GM13976 (cell line): ENCODE measurements at regions not wholly inside any gene's neighbourhood (a gene's known extent, or its start where the extent isn't known, plus 50 kb on each side); places are given as distances from the start of the nearest gene placed in this dataset.

Experiments used
- DNase-seq: peaks from one replicate; pipeline ENCODE4 v3.0.0; 2012; ENCODE audit warnings: low spot score
- in situ Hi-C: fragments of 300-500 bp; cut with MboI; formaldehyde crosslinking; loops from one replicate; pipeline ENCODE4 v1.12.0; 2022; ENCODE audit warnings: low sequenced_read_pairs, mixed read lengths, inconsistent platforms; ENCODE audit not compliant: unreplicated experiment
- TF ChIP-seq, protein P1 (sequence below): IDR thresholded peaks from 2 replicates; pipeline ENCODE4 v1.5.1; 2012; ENCODE audit warnings: borderline replicate concordance, mild to moderate bottlenecking; ENCODE audit not compliant: insufficient read depth; ENCODE audit errors: extremely low read depth, missing control alignments, control extremely low read depth

DNA sequence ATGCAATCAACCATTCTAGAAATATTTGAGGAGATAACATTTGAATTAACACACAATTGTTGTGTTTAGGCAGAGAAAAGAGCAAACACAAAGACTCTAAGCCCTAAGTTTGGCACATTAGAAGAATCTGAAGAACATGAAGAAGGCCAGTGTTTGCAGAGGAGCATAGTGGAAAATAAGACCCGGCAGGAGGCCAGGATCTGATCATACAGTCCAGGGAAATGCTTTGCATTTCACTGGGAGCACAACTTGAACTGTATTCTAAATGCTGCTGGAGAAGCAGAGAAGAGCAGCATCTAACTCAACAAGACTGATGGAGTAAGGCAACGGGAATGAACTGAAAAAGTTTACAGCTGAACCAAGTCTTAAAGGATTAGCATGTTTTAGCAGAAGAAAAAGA, 463.4 kb downstream of the ZNF608 start:
- in situ Hi-C loops: no loop called here
- TF ChIP-seq, protein P1, sequence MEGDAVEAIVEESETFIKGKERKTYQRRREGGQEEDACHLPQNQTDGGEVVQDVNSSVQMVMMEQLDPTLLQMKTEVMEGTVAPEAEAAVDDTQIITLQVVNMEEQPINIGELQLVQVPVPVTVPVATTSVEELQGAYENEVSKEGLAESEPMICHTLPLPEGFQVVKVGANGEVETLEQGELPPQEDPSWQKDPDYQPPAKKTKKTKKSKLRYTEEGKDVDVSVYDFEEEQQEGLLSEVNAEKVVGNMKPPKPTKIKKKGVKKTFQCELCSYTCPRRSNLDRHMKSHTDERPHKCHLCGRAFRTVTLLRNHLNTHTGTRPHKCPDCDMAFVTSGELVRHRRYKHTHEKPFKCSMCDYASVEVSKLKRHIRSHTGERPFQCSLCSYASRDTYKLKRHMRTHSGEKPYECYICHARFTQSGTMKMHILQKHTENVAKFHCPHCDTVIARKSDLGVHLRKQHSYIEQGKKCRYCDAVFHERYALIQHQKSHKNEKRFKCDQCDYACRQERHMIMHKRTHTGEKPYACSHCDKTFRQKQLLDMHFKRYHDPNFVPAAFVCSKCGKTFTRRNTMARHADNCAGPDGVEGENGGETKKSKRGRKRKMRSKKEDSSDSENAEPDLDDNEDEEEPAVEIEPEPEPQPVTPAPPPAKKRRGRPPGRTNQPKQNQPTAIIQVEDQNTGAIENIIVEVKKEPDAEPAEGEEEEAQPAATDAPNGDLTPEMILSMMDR: no peak
- no peak for DNase-seq

DNA sequence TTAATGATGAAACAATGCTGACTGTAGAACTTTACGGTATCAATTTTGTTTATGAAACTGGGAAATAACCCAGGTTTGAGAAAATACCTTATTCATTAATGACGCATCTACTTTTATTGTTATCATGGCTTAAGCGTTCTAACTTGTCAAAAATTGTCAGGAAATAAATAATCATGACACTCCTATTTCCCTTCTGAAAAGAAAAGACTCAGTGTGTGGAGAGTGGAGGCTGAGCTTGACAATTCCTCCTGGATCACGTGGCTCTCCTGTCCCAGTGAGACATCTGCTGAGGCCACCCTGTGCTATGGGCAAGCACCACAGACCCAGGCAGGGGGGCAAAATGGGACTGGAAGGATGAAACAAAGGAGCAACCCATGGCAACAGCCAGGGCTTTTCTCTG, 466.4 kb downstream of the ZNF608 start:
- no peak for DNase-seq
- in situ Hi-C loops: no loop called here

DNA sequence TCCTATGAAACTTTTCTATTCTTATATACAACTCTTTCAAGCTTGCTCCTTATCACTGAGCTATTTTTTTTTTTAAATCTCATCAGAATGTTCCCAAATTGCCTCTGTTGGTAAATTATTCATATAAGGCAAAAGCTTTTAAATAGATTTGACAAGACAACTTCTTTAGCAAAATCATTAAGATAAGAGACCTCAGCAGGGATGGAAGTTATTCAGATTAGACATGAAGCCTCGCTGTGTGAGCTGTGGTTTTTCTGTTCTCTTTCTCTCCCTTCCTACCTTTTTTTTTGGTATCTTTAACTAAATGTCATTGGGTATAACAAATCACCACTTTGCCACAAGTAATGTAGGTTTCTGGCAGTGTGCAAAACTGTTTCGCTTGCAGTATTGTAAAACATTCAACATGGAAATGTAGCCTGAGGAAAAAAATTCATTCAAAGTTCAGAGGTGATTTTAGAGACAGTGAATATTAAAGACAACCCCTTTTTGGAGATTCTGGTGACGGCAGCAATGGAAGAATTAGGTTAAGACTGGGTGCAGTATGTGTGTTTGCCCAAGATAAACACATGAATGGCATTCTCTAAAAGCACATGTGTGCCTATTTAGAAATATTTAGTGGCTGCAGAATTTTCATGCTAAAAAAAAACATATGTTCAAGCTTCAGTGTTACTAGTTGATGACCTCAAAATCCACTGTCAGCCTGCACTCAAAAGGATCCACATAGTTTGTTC, 467.1 kb downstream of the ZNF608 start:
- DNase-seq: no peak
- in situ Hi-C loops: no loop called here
- TF ChIP-seq, protein P1: no peak

More for the DNA sequence above, 466.4 kb downstream of the ZNF608 start:
- TF ChIP-seq, protein P1: no peak

DNA sequence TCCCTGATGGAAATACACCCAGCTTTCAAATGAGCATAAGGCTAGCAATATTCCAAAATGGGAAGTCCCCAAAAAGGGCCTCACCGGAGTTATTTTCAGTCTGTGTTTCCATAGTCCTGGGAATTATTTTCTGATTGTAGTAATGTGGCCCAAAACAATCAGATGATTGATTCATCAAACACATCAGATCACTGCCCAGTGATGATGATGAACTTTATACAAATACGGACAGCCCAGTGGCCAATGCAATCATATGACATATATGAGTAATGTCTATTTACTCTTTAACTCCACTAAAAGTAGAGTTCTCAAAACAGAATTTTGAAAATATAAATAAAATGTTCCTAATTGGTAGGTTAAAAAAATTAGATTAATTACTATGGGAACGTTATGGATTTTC, 467.8 kb downstream of the ZNF608 start:
- DNase-seq: no peak
- TF ChIP-seq, protein P1: no peak
- in situ Hi-C loops: no loop called here

DNA sequence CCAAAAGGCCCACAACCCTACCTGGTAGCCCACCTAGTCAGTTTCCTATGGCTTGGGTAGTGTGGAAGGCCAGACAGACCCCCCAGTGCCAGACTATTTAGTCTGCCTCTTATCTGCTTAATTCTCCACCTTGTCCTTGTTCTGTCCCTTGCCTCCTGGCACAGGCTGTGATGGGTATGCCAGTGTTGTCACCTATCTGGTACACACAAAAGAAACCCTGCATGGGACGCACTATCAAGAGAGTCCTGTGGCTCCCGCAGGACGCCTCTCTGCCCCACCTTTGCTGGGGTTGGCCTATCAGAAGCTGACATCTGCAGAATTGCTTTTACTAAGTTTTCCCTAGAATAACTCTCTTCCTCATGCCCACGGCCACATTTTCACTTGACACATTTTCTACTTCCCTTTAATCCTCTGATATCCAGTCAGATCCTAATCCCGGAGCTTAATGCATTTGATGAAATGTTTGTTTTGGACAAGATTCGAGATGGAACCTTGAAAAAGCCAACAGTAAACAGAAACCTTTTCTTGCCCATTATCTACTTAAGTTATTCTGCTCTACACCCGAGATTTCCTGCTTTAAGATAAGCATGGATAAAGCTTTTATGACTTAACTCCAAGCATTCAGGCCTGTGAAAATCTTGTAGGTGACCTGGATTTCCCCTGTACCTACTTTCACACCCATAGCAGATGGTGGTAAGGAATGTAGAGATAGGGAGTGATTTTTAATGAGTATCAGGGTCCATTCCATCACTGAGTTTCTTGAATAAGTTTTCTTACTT, 468.5 kb downstream of the ZNF608 start:
- TF ChIP-seq, protein P1: no peak
- no peak for DNase-seq
- in situ Hi-C loops: no loop called here

DNA sequence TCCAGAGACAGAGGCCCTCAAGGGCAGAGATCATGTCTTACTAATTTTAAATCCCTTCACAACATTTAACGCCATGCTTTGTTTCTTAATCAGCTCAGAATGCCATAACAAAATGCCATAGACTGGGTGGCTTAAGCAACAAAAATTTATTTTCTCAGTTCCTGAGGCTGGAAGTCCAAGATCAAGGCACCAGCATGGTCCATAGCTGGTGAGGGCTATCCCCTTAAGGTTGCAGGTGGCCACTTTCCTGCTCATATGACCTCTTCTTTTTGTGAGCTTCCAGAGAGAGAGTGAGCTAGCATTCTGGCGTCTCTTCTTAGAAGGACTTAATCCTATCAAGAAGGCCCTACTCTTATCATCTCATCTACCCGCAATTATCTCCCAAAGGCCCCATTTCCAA, 470.3 kb downstream of the ZNF608 start:
- TF ChIP-seq, protein P1: no peak
- DNase-seq: no peak
- in situ Hi-C loops: no loop called here
